ENCODE measurements at regions not wholly inside any gene's neighbourhood (a gene's known extent, or its start where the extent isn't known, plus 50 kb on each side); places are given as distances from the start of the nearest gene placed in this dataset.

GRCh38 chr10:44168478-44168877, 216.4 kb downstream of the CXCL12 start:
- TF ChIP-seq TAF1 (IDR thresholded peaks at IDR 0.05; ENCODE audit: borderline replicate concordance, low read depth, low read length): no peak
- TF ChIP-seq POLR2A (IDR thresholded peaks at IDR 0.05; ENCODE audit: low read depth, low read length): no peak

Data from GM12892 (cell line).